HT1080 (cell line): ENCODE measurements at regions not wholly inside any gene's neighbourhood (a gene's known extent, or its start where the extent isn't known, plus 50 kb on each side); places are given as distances from the start of the nearest gene placed in this dataset.

Experiments used
- DNase-seq: peaks from one replicate; pipeline ENCODE4 v3.0.0-alpha.2; 2015; ENCODE audit warnings: low read depth

- no peak for DNase-seq
These were observed 133.3 kb upstream of the SLC10A2 start for GRCh38 chr13:103199380-103200088.

DNA sequence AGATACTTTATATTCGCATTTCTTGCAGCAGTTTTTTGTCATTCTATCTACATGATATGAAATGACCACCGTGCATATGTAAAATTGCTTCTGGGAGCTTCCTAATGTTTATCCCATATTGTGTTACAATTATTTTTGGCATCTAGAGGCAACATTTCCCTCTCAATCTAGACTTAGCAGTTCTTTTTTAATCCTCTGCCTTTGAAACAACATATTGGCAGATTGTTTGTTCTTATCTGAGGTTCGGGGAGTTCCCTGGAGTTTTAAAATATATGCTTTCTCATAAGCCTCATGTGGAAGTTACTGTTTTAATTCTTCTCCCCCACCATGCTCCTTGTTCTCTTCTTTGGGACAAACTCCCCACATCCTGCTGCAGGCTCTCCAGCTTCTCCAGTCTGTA lies 130.1 kb upstream of the SLC10A2 start:
- DNase-seq = no peak

DNA sequence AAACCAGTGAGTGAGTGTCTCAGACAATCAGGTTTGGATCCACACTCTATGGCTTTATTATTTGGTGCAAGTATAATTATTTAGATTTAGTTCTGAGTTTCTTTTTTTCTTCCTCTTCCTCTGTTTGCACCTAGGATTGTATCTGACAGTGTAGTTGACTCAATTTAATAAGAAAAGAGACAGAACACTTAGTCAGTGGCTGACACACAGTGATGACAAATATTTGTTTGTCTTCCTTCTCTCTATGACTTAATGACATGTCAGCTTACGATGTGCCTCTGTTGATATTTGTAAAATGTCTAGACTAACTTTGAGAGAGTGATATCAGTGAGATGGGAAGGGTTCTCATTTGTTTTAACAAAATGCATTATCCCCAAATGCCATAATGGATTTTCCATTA lies 129.5 kb upstream of the SLC10A2 start:
- DNase-seq = no peak

DNA sequence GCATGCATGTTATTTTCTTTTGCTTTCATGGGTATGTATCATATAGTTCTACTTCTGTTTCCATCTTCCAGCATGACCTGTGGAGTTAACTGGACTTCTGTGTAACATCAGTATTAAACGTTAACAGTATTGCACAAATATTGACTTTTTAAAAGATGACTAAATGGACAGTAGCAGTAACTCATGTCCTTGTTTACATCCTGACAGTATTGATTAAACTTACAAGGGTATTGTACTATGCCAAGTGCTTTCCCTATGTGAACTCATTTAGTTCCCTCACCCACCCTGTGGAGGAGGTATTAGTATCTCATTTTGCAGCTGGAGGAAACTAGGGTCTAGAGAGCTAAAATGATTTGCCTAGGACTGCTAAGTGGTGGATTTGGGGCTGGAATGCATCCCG lies 128.7 kb upstream of the SLC10A2 start:
- DNase-seq = no peak

- DNase-seq = no peak
These were observed 126.4 kb upstream of the SLC10A2 start for GRCh38 chr13:103192511-103193135.

DNA sequence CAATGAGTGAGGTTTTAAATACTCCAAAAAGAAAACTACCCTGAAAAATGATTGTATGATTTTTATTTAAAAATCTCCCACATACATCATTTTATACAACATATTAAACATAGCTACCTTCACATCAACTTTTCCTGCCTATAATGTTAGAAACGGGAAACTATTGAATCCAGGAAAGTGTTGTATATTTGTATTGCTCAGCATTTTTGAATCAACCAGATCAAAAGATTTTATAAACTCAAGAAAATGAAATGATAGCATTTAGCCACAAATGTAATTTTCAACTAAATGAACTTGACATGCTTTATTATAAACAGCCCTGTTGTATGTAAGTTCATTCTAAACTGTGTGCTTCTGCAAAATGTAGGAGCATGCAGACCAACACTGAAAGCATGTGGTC lies 124.6 kb upstream of the SLC10A2 start:
- no peak for DNase-seq

DNA sequence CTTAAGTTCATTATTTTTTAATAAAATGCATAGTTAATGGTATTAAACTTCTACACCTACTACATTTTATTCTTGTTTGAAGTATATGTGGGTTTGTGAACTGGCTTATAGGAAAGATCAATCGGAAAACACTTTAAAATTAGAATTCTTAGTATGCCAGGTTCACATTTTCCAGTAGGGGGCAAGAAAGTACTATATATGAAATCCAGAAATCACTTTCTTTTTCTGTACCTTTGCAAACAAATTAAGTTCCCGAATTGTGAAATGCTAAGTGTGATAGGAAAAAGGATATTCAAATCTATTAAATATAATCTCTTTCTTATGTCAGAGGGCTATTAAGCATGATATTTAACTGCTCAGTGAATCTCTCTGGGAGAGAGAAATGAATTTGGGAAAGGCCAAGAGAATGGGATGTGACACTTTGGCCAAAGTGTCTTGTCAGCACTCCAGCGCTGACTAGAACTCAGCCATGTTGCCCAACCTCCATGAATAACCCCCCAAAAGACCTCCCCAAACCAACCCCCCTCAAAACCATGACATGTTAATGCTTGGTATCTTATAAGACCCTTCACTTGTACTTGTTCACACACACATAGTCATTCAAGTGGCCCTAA lies 122.6 kb upstream of the SLC10A2 start:
- peak; percentile 32 for DNase-seq

GRCh38 chr13:103187721-103188156 lies 121.5 kb upstream of the SLC10A2 start:
- DNase-seq = no peak

DNA sequence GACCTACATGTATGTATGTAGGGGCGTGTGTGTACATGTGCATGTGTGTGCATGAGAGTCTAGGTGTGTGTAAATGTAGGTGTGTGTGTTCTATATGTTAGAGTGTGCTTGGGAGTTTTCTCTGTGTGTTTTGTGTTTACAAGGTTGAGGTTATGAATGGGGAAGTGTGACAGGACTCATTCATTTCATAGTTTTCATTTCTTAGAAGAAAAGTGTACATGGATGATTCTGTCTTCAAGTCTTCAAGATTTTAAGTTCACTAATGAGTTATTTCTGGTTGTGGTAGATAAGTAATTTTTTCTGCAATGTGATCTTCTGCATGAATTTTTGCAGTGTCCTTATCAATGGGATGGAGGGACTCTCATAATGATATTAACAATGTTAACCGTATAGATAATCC lies 118.2 kb upstream of the SLC10A2 start:
- no peak for DNase-seq

DNA sequence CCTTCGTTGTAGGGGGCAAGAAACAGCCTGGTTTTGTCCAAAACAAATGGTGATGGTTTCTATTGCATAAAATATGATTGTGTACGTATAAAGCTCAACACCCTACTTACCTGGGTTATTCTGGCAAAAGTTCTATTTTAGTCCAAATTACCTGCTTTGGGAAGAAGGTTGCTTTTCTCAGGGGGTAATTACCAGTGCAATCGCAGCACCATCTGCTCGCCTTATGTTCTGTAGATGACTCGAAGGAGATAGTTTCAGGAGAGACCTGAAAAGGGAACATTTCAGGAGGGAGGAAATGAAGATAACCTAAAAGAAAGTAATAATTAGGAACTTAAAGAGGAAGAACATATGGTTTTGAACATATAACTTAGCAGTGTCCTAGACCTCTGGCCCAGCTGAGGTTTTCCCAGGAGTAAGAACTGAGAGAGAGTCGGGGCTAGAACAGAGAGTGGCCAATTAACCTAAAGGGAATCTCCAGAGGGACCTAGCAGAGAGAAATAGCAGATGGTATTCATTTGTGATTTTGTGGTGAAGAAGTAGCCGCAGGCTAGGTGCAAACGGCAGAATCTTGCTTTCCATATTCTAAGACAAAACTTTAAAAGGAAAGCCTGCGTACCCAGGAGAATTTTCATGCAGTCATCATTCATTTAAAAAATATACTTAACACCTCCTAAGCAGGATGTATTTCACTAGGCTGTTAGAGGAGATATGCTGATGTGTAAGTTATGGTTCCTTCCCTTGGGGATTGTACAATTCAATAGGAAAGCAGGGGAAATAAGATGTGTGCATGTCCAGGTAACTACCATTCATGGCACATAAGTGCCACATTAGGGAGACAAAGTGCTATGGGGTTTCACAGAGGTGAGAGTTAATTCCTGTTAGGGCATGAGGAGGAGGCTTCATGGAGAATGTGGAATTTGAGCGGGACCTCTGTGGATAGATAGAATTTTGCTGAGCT lies 113.0 kb upstream of the SLC10A2 start:
- DNase-seq = no peak

DNA sequence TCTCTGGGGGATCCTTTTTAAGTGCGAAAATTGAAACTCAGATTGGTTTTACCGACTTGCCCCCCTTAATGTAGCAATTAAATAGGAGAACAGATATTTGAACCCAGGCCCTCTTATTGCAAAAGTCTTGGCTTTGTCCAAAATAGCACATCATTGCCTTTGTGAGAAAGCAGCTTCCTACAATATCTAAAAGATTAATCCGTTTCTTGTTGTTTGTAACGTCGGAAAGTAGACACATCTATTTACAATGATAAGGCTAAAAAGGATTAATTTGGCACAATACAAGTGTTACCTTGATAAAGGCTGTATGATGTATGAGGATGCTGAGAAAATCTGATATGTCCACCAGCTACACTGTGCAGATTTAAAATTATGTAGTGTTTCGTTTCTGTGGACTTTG lies 108.7 kb upstream of the SLC10A2 start:
- no peak for DNase-seq

- DNase-seq = no peak
These were observed 102.8 kb upstream of the SLC10A2 start for GRCh38 chr13:103168901-103169508.

DNA sequence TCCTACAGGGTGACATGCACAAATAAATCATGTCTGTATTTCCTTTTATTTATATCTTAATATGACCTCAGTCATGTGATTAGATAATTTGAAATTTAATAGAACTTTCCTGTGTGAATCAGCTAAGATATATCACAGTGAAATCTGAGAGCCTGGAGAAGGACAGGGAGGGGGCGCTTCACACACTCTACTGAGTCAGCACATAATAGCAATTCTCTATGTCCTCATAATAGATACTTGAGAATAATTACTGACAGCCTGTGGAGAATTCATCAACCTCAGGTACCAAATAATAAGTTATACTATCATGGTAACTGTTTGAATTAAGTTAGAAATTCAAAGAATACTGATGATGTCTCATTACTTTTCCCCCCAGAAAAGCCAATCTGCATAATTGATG lies 98.0 kb upstream of the SLC10A2 start:
- no peak for DNase-seq

DNA sequence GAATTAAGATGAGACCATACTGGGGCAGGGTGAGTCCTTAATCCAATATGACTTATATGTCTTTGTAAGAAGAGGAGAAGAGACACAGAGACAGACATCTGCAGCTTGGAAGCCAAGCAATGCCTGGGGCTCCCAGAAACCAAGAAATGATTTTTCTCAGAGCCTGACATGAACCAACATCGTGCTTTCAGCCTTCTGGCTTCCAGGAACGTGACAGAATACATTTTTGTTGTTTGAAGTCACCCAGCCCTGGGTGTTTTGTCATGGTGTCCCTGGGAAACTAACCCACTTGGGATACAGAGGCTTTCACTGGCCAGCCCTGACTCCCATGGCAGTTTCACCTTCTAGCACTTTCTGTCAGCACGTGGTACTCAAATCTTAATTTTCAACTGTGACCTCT lies 95.3 kb upstream of the SLC10A2 start:
- DNase-seq = no peak

DNA sequence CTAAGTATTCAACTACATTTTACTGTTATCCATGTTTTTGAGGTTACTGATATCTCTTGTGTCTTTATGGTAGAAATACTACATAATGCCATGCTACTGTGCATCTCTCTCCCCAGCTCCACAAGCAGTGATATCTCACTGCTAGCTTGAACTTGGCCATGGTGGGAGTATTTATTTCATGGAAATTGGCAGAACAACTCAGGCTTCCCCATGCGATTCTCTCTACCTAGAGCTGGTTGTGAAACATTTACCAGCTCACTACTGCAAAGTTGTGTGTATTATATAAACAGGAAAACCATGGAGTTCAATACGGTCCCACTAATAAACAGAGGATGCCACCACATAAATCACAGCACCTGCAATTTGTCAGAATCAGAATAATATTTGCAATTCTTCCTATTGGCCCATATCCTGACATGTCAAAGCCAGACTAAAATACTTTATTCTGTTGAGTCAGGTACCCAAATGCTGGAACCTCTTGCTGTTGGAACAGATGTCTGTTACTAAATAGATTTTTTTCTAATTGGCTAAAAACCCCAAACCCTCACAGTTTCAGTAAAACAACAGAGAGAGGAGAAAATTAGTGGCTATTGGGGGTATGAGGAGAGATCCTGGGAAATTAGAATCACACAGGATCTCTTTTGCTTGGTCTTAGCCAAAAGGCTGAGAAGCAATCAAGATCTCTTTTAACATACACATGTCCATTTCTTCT lies 91.4 kb upstream of the SLC10A2 start:
- DNase-seq = no peak

DNA sequence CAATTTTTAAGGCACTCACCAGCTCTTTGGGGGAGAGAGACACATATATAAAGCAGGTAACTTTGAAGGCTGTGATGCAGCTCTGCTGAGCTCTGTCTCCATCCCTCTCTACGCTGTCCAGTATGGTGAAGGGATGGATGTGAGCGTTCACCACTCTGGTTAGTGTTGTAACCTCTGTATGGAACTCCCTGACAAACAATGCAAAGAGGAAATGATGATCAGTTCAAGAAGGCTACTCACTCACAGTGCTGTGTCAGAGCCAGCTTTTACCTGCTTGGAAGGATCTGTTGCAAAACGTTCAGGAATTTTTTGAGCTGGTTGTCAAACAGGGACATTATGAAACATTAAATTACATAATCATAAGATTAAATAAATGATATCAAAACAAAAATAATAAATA lies 90.8 kb upstream of the SLC10A2 start:
- DNase-seq = peak; percentile 13

GRCh38 chr13:103156346-103156998 lies 90.3 kb upstream of the SLC10A2 start:
- DNase-seq = no peak

GRCh38 chr13:103153466-103153865 lies 87.2 kb upstream of the SLC10A2 start:
- DNase-seq = no peak

DNA sequence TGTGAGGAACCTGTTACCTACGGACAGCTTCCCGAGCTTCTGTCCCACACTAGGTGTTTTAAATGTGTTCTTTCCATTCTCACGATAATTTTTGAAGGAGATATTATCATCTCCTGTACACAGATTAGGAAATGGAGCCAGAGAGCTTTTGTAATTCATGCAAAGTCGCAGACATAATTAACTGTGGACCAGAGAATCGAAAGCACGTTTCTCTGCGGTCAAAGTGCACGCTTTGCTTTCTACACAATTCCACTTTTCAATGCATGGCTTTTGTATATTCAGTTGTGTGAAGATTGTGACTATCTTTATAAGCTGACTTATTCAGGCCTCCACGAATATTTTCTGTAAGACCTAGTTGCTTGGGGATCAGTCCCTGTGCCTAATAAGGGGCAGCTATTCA lies 81.7 kb upstream of the SLC10A2 start:
- DNase-seq = no peak

DNA sequence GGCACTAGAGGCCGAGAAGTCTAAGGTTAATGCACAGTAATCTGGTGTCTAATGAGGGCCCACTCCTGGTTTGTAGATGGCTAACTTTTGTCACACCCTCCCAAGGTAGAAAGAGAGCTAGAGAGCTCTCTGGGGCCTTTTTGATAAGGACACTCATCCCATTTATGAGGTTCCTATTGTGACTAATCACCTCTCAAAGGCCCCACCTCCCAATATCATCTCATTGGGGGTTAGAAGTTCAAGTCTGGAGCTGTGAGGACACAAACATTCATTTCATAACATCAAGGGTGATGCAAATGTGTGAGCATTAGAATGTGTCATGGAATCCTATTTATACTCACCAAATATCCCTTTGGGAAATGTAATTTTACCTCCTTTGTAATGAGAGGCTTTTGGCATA lies 79.2 kb upstream of the SLC10A2 start:
- no peak for DNase-seq
